ENCODE measurements at regions not wholly inside any gene's neighbourhood (a gene's known extent, or its start where the extent isn't known, plus 50 kb on each side); places are given as distances from the start of the nearest gene placed in this dataset.
"Not testable (repeated sequence)": the region's sequence is repeated elsewhere in the genome, so short reads cannot be mapped to it uniquely, and the experiment has no call there.

- Mint-ChIP-seq H3K9me3 (peaks cover 3 to 8% of the 10 kb centered on the region in 2 donors), H3K4me3 (no peak overlapping the region)
Observed at GRCh38 chr6:1445650-1446330, 56.4 kb downstream of the FOXF2 start.

DNA sequence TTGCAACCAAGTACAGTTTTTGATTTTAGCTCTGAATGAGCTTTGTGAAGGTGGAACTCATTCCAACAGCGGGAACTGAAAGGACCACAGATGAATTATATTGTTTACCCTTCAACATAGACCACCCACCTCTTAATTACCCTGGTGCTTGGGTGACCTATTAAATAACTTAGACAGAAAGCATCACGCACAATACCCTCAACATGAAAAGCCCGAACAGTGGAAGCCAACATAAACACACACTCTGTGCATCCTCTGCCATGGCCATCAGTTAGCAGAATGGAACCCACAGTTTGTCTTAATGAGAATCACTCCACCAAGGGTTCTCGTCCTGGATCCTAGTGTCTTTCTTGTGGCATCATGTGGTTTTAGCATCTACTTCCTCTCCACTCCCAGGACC is 60.5 kb downstream of the FOXF2 start:
- no peaks in the 10 kb centered on the region for H3K4me1 Mint-ChIP-seq (ENCODE audit: low read depth)
- ATAC-seq (replicated peaks in 1 of 2) (no peak), DNase-seq (no peak)
- no peaks in the 10 kb centered on the region for H3K36me3 Mint-ChIP-seq (ENCODE audit: insufficient read depth in 2 of 2)
- peaks cover 25% of the 10 kb centered on the region for H3K27me3 Mint-ChIP-seq (ENCODE audit: low read depth)
- peaks cover 0 to 5% of the 10 kb centered on the region in 2 donors for H3K9me3 Mint-ChIP-seq
- H3K27ac Mint-ChIP-seq, result no peak overlapping the region
- no peak overlapping the region for H3K4me3 Mint-ChIP-seq

More at GRCh38 chr6:1445650-1446330, 56.4 kb downstream of the FOXF2 start:
- peaks cover 36% of the 10 kb centered on the region for H3K27me3 Mint-ChIP-seq (ENCODE audit: low read depth)
- DNase-seq (no peak), ATAC-seq (replicated peaks in 1 of 2) (no peak)
- H3K27ac Mint-ChIP-seq, result no peak overlapping the region
- H3K4me1 Mint-ChIP-seq (ENCODE audit: low read depth), result no peaks in the 10 kb centered on the region
- peaks cover 0 to 4% of the 10 kb centered on the region in 2 donors for H3K36me3 Mint-ChIP-seq (ENCODE audit: insufficient read depth in 2 of 2)

- no peaks in the 10 kb centered on the region for H3K36me3 Mint-ChIP-seq (ENCODE audit: insufficient read depth in 2 of 2)
- DNase-seq (no peak), ATAC-seq (replicated peaks in 1 of 2) (no peak)
- no peak overlapping the region for H3K27ac Mint-ChIP-seq
- H3K4me1 Mint-ChIP-seq (ENCODE audit: low read depth), result no peaks in the 10 kb centered on the region
- H3K27me3 Mint-ChIP-seq (ENCODE audit: low read depth), result peaks cover 23% of the 10 kb centered on the region
- peaks cover 0 to 5% of the 10 kb centered on the region in 2 donors for H3K9me3 Mint-ChIP-seq
- H3K4me3 Mint-ChIP-seq, result no peak overlapping the region
Observed at GRCh38 chr6:1453024-1453423, 63.6 kb downstream of the FOXF2 start.

GRCh38 chr6:1456816-1457215 is 67.4 kb downstream of the FOXF2 start:
- not testable (repeated sequence) for H3K36me3 Mint-ChIP-seq (ENCODE audit: insufficient read depth in 2 of 2); H3K4me1 Mint-ChIP-seq (ENCODE audit: low read depth); ATAC-seq (replicated peaks in 1 of 2); H3K4me3 Mint-ChIP-seq; H3K27ac Mint-ChIP-seq; H3K27me3 Mint-ChIP-seq (ENCODE audit: low read depth); H3K9me3 Mint-ChIP-seq; DNase-seq

- Mint-ChIP-seq H3K36me3 (ENCODE audit: insufficient read depth in 2 of 2) (no peaks in the 10 kb centered on the region), H3K4me1 (ENCODE audit: low read depth) (no peaks in the 10 kb centered on the region), H3K27me3 (ENCODE audit: low read depth) (no peaks in the 10 kb centered on the region), H3K4me3 (no peak overlapping the region), H3K27ac (no peak overlapping the region), H3K9me3 (no peaks in the 10 kb centered on the region)
- peak in 1 of 2 donors; percentile 21 for ATAC-seq (replicated peaks in 1 of 2)
- no peak for DNase-seq
Observed at GRCh38 chr6:1461207-1461606, 71.8 kb downstream of the FOXF2 start.

DNA sequence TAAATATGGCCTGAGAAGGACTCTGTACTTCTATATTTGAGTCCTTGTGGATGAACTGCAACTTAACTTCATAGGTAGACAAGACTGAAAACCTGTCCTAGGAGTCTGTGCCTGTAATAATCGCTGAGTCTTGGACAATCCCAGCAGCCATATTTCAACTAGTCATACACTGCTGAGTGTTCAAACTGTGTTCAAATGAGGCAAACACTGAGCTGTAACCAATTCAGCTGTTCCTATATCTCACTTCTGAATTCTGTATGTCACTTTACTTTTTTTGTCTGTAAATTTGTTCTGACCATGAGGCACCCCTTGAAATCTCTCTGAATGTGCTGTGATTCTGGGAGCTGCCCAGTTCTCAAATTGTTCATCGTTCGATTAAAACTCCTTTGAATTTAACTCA is 72.4 kb downstream of the FOXF2 start:
- DNase-seq, result no peak
- no peaks in the 10 kb centered on the region for H3K4me1 Mint-ChIP-seq (ENCODE audit: low read depth)
- no peak overlapping the region for H3K27ac Mint-ChIP-seq
- H3K36me3 Mint-ChIP-seq (ENCODE audit: insufficient read depth in 2 of 2), result no peaks in the 10 kb centered on the region
- H3K4me3 Mint-ChIP-seq, result no peak overlapping the region
- H3K27me3 Mint-ChIP-seq (ENCODE audit: low read depth), result no peaks in the 10 kb centered on the region
- ATAC-seq (replicated peaks in 1 of 2), result no peak
- H3K9me3 Mint-ChIP-seq, result no peaks in the 10 kb centered on the region

- H3K4me3 Mint-ChIP-seq, result no peak overlapping the region
- no peaks in the 10 kb centered on the region for H3K36me3 Mint-ChIP-seq (ENCODE audit: insufficient read depth in 2 of 2)
- H3K9me3 Mint-ChIP-seq, result no peaks in the 10 kb centered on the region
- no peaks in the 10 kb centered on the region for H3K4me1 Mint-ChIP-seq (ENCODE audit: low read depth)
- H3K27ac Mint-ChIP-seq, result no peak overlapping the region
- peaks cover 9% of the 10 kb centered on the region for H3K27me3 Mint-ChIP-seq (ENCODE audit: low read depth)
- DNase-seq (no peak), ATAC-seq (replicated peaks in 1 of 2) (no peak)
Observed at GRCh38 chr6:1463275-1463674, 73.9 kb downstream of the FOXF2 start.

GRCh38 chr6:1463751-1464426 is 74.5 kb downstream of the FOXF2 start:
- Mint-ChIP-seq H3K4me3 (no peak overlapping the region), H3K27me3 (ENCODE audit: low read depth) (peaks cover 10% of the 10 kb centered on the region), H3K27ac (no peak overlapping the region), H3K36me3 (ENCODE audit: insufficient read depth in 2 of 2) (no peaks in the 10 kb centered on the region), H3K9me3 (no peaks in the 10 kb centered on the region), H3K4me1 (ENCODE audit: low read depth) (no peaks in the 10 kb centered on the region)
- no peak for DNase-seq
- ATAC-seq (replicated peaks in 1 of 2), result no peak

GRCh38 chr6:1464781-1465370 is 75.5 kb downstream of the FOXF2 start:
- Mint-ChIP-seq H3K4me1 (ENCODE audit: low read depth) (no peaks in the 10 kb centered on the region), H3K9me3 (no peaks in the 10 kb centered on the region), H3K4me3 (no peak overlapping the region), H3K36me3 (ENCODE audit: insufficient read depth in 2 of 2) (no peaks in the 10 kb centered on the region), H3K27me3 (ENCODE audit: low read depth) (peaks cover 19% of the 10 kb centered on the region), H3K27ac (no peak overlapping the region)
- DNase-seq, result no peak
- no peak for ATAC-seq (replicated peaks in 1 of 2)

DNA sequence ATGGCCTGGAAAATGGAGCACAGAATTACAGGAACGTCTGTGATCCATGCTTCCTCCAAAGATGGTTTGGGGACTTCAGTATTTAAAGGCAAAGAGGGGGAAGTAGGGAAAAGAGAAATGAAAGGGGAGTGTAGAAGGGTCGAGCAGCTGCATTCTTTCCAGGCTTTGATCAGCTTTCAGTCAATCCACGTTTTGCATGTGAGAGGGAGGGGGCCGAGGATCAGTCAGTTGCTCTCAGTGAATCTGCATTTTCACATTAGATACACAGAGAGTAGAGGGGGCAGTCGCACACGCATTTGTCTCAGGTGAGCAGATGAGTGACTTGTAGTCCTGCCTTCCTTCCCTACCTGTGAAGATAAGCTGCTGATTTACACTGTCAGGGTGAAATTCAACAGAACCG is 78.8 kb downstream of the FOXF2 start:
- Mint-ChIP-seq H3K27me3 (ENCODE audit: low read depth) (peaks cover 43% of the 10 kb centered on the region), H3K9me3 (no peaks in the 10 kb centered on the region), H3K4me3 (no peak overlapping the region), H3K4me1 (ENCODE audit: low read depth) (peaks cover 7% of the 10 kb centered on the region), H3K36me3 (ENCODE audit: insufficient read depth in 2 of 2) (no peaks in the 10 kb centered on the region), H3K27ac (no peak overlapping the region)
- DNase-seq (no peak), ATAC-seq (replicated peaks in 1 of 2) (no peak)

DNA sequence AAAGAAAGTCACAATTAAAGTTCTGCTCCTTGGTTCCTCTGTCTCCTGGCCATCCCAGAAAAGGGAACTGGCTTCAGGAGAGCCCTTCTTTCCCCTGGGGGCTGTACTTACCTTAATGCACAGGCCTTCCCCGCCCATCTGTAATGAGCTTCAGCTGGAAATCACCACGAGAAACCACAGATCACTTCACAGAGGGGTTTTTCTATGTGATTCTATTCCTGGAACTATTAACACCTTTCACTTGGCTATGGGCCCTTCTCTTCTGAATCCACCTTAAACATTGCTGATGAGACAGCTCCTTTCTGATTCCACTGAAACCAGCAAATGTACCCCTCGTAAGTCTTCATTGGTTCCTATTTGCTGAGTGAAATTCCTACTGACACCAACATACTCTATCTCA is 80.7 kb downstream of the FOXF2 start:
- Mint-ChIP-seq H3K27me3 (ENCODE audit: low read depth) (peaks cover 50% of the 10 kb centered on the region), H3K4me3 (no peak overlapping the region), H3K27ac (no peak overlapping the region), H3K36me3 (ENCODE audit: insufficient read depth in 2 of 2) (no peaks in the 10 kb centered on the region), H3K9me3 (no peaks in the 10 kb centered on the region), H3K4me1 (ENCODE audit: low read depth) (peaks cover 7% of the 10 kb centered on the region)
- peak in 1 of 2 donors; percentile 45 for ATAC-seq (replicated peaks in 1 of 2)
- no peak for DNase-seq

DNA sequence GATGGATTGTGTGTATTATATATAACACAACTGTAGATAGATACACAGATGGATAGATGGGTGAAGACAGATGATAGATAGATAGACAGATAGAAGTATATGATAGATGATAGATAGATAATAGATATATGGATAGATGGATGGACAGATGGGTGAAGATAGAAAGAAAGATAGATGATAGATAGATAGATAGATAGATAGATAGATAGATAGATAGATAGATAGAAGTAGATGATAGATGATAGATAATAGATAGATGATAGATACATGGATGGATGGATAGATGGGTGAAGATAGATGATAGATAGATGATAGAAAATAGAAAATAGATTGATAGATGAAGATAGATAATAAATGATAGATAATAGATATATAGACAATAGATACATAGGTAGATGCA is 83.3 kb downstream of the FOXF2 start:
- Mint-ChIP-seq H3K9me3 (no peaks in the 10 kb centered on the region), H3K27me3 (ENCODE audit: low read depth) (peaks cover 47% of the 10 kb centered on the region)
- ATAC-seq (replicated peaks in 1 of 2), result no peak

GRCh38 chr6:1473166-1473565 is 83.8 kb downstream of the FOXF2 start:
- no peak for DNase-seq
- no peak overlapping the region for H3K27ac Mint-ChIP-seq
- no peaks in the 10 kb centered on the region for H3K9me3 Mint-ChIP-seq
- peaks cover 7% of the 10 kb centered on the region for H3K4me1 Mint-ChIP-seq (ENCODE audit: low read depth)
- no peak for ATAC-seq (replicated peaks in 1 of 2)
- H3K36me3 Mint-ChIP-seq (ENCODE audit: insufficient read depth in 2 of 2), result no peaks in the 10 kb centered on the region
- peaks cover 42% of the 10 kb centered on the region for H3K27me3 Mint-ChIP-seq (ENCODE audit: low read depth)
- H3K4me3 Mint-ChIP-seq, result no peak overlapping the region

More for the DNA sequence above, 83.3 kb downstream of the FOXF2 start:
- H3K4me3 Mint-ChIP-seq, result no peak overlapping the region
- peak overlapping the region; percentile 64 for H3K27ac Mint-ChIP-seq
- no peaks in the 10 kb centered on the region for H3K36me3 Mint-ChIP-seq (ENCODE audit: insufficient read depth in 2 of 2)
- H3K4me1 Mint-ChIP-seq (ENCODE audit: low read depth), result peaks cover 7% of the 10 kb centered on the region
- no peak for DNase-seq
